H1 (cell line): ENCODE measurements at regions not wholly inside any gene's neighbourhood (a gene's known extent, or its start where the extent isn't known, plus 50 kb on each side); places are given as distances from the start of the nearest gene placed in this dataset.

Experiments
- ATF3 ChIP-seq: IDR thresholded peaks from 2 replicates; pipeline ENCODE4 v1.6.1; 2011; ENCODE audit warnings: low read depth, mild to moderate bottlenecking, low read length; ENCODE audit not compliant: insufficient read depth
- BCL11A ChIP-seq, 2 experiments: IDR thresholded peaks; one replicate each; pipeline ENCODE4 v1.6.1; 2011; ENCODE audit warnings: low read depth in 2 of 2, low read length in 2 of 2, mild to moderate bottlenecking in 2 of 2
- CEBPB ChIP-seq: IDR thresholded peaks from 2 replicates; pipeline ENCODE4 v1.6.1; 2012; ENCODE audit warnings: low read depth, low read length
- CHD1 ChIP-seq: IDR thresholded peaks from 2 replicates; pipeline ENCODE4 v1.6.1; 2012; ENCODE audit warnings: low read depth, low read length, improper control_type of control experiment
- CTBP2 ChIP-seq: IDR thresholded peaks from 2 replicates; pipeline ENCODE4 v1.7.0; 2011; ENCODE audit warnings: borderline replicate concordance, mild to moderate bottlenecking, moderate library complexity, mixed read lengths, low read length; ENCODE audit not compliant: insufficient read depth, insufficient read length
- NANOG ChIP-seq: IDR thresholded peaks from 2 replicates; pipeline ENCODE4 v1.6.1; 2011; ENCODE audit warnings: low read length, low read depth, mild to moderate bottlenecking, inconsistent platforms; ENCODE audit not compliant: insufficient read depth, poor library complexity, severe bottlenecking
- RAD21 ChIP-seq, 2 experiments: IDR thresholded peaks in 1 of 2; conservative IDR thresholded peaks in 1 of 2; 2 replicates each; pipeline ENCODE4 v1.6.1; 2011; ENCODE audit warnings: low read depth in 2 of 2, low read length in 2 of 2, improper control_type of control experiment in 1 of 2, inconsistent platforms in 1 of 2, mild to moderate bottlenecking in 1 of 2, moderate library complexity in 1 of 2
- RXRA ChIP-seq: IDR thresholded peaks from 2 replicates; pipeline ENCODE4 v1.6.1; 2011; ENCODE audit warnings: low read depth, mild to moderate bottlenecking, low read length, moderate library complexity; ENCODE audit not compliant: insufficient read depth
- SAP30 ChIP-seq: fragments of 300-600 bp; sonication (generic); IDR thresholded peaks from 2 replicates; pipeline ENCODE4 v1.7.1; 2012; ENCODE audit warnings: low read length, moderate library complexity, mild to moderate bottlenecking, inconsistent platforms; ENCODE audit not compliant: insufficient read depth, insufficient replicate concordance
- SIN3A ChIP-seq, 2 experiments: IDR thresholded peaks in 1 of 2; conservative IDR thresholded peaks in 1 of 2; 2 replicates each; pipeline ENCODE4 v1.6.1; 2011 to 2012; ENCODE audit warnings: low read length in 2 of 2, improper control_type of control experiment in 1 of 2, low read depth in 1 of 2, mild to moderate bottlenecking in 1 of 2
- SP1 ChIP-seq: IDR thresholded peaks from 2 replicates; pipeline ENCODE4 v1.6.1; 2011; ENCODE audit warnings: low read depth, low read length
- TEAD4 ChIP-seq: IDR thresholded peaks from 2 replicates; pipeline ENCODE4 v1.6.1; 2012; ENCODE audit warnings: low read depth, low read length, inconsistent platforms, mixed read lengths
- USF2 ChIP-seq: IDR thresholded peaks from 2 replicates; pipeline ENCODE4 v1.6.1; 2011; ENCODE audit warnings: low read length, improper control_type of control experiment

GRCh38 chr5:111972548-111972947 is 215.6 kb upstream of the NREP start (continued):
- TF ChIP-seq CEBPB (no peak), RXRA (no peak), RAD21 (IDR thresholded peaks at IDR 0.05 in 1 of 2, conservative IDR thresholded peaks at IDR 0.05 in 1 of 2; ENCODE audit: low read depth in 2 of 2, low read length in 2 of 2) (no peak), SIN3A (conservative IDR thresholded peaks at IDR 0.05 in 1 of 2, IDR thresholded peaks at IDR 0.05 in 1 of 2; ENCODE audit: low read depth in 1 of 2, low read length in 2 of 2) (no peak), TEAD4 (no peak), CTBP2 (no peak), ATF3 (no peak), BCL11A (IDR thresholded peaks at IDR 0.05; ENCODE audit: low read depth in 2 of 2, low read length in 2 of 2) (no peak), USF2 (no peak), CHD1 (no peak), SP1 (no peak), SAP30 (no peak), NANOG (no peak)
